NCI-H82 (cell line): ENCODE measurements at regions not wholly inside any gene's neighbourhood (a gene's known extent, or its start where the extent isn't known, plus 50 kb on each side); places are given as distances from the start of the nearest gene placed in this dataset.

Experiments used
- DNase-seq: peaks from one replicate; lab custom pipeline; 2025; lab: John Stamatoyannopoulos, UW

GRCh38 chrX:64097891-64098290, 107.6 kb downstream of the AMER1 start:
- DNase-seq: no peak

GRCh38 chrX:64093761-64094160, 111.7 kb downstream of the AMER1 start:
- DNase-seq: peak; percentile 40
